ENCODE measurements at regions not wholly inside any gene's neighbourhood (a gene's known extent, or its start where the extent isn't known, plus 50 kb on each side); places are given as distances from the start of the nearest gene placed in this dataset.

- DNase-seq = no peak
Measured at GRCh38 chr1:57784356-57784755, 360.5 kb upstream of the DAB1 start.

GRCh38 chr1:57782357-57782756 lies 358.5 kb upstream of the DAB1 start:
- no peak for DNase-seq

GRCh38 chr1:57772580-57773195 lies 348.8 kb upstream of the DAB1 start:
- DNase-seq = no peak

- DNase-seq = no peak
Measured at GRCh38 chr1:57770772-57771171, 346.9 kb upstream of the DAB1 start.

GRCh38 chr1:57770236-57770635 lies 346.4 kb upstream of the DAB1 start:
- DNase-seq = no peak

- DNase-seq = no peak
Measured at GRCh38 chr1:57761628-57762027, 337.8 kb upstream of the DAB1 start.

GRCh38 chr1:57752843-57753242 lies 329.0 kb upstream of the DAB1 start:
- no peak for DNase-seq

- DNase-seq = no peak
Measured at GRCh38 chr1:57748719-57749118, 324.9 kb upstream of the DAB1 start.

GRCh38 chr1:57747818-57748217 lies 324.0 kb upstream of the DAB1 start:
- no peak for DNase-seq

GRCh38 chr1:57741521-57741920 lies 317.7 kb upstream of the DAB1 start:
- DNase-seq = no peak

- no peak for DNase-seq
Measured at GRCh38 chr1:57736940-57737339, 313.1 kb upstream of the DAB1 start.

- no peak for DNase-seq
Measured at GRCh38 chr1:57729181-57729580, 305.3 kb upstream of the DAB1 start.

GRCh38 chr1:57727121-57727520 lies 303.3 kb upstream of the DAB1 start:
- no peak for DNase-seq

- no peak for DNase-seq
Measured at GRCh38 chr1:57725318-57725717, 301.5 kb upstream of the DAB1 start.

- DNase-seq = no peak
Measured at GRCh38 chr1:57724535-57724934, 300.7 kb upstream of the DAB1 start.

- no peak for DNase-seq
Measured at GRCh38 chr1:57722285-57722978, 298.6 kb upstream of the DAB1 start.

- no peak for DNase-seq
Measured at GRCh38 chr1:57721001-57721400, 297.1 kb upstream of the DAB1 start.

- no peak for DNase-seq
Measured at GRCh38 chr1:57719274-57719673, 295.4 kb upstream of the DAB1 start.

GRCh38 chr1:57713501-57713900 lies 289.6 kb upstream of the DAB1 start:
- no peak for DNase-seq

GRCh38 chr1:57712846-57713245 lies 289.0 kb upstream of the DAB1 start:
- no peak for DNase-seq

- DNase-seq = no peak
Measured at GRCh38 chr1:57711326-57711725, 287.5 kb upstream of the DAB1 start.

GRCh38 chr1:57707631-57708030 lies 283.8 kb upstream of the DAB1 start:
- DNase-seq = no peak

GRCh38 chr1:57704811-57705210 lies 281.0 kb upstream of the DAB1 start:
- DNase-seq = no peak

GRCh38 chr1:57704231-57704630 lies 280.4 kb upstream of the DAB1 start:
- no peak for DNase-seq

GRCh38 chr1:57696904-57697303 lies 273.0 kb upstream of the DAB1 start:
- no peak for DNase-seq
